Mesodermal cell (in vitro differentiated cells): ENCODE measurements at regions not wholly inside any gene's neighbourhood (a gene's known extent, or its start where the extent isn't known, plus 50 kb on each side); places are given as distances from the start of the nearest gene placed in this dataset.

ENCODE experiments used
- H3K27ac ChIP-seq: 2 replicates; pipeline ENCODE4 v1.7.0; 2013; ENCODE audit warnings: mild to moderate bottlenecking, low read depth, low read length, moderate library complexity; ENCODE audit not compliant: severe bottlenecking
- H3K36me3 ChIP-seq: 2 replicates; pipeline ENCODE4 v1.7.1; 2013; ENCODE audit warnings: mild to moderate bottlenecking, low read length, moderate library complexity; ENCODE audit not compliant: control insufficient read depth, insufficient read depth
- H3K4me1 ChIP-seq: one replicate; pipeline ENCODE4 v1.7.1; 2013; ENCODE audit warnings: mild to moderate bottlenecking, low read length; ENCODE audit not compliant: insufficient read depth, control insufficient read depth, poor library complexity, severe bottlenecking
- H3K4me3 ChIP-seq: 2 replicates; pipeline ENCODE4 v1.7.0; 2013; ENCODE audit warnings: low read length, control low read depth, mild to moderate bottlenecking; ENCODE audit not compliant: insufficient read depth, poor library complexity, severe bottlenecking; ENCODE audit errors: extremely low read depth
- H3K9me3 ChIP-seq: 2 replicates; pipeline ENCODE4 v1.7.1; 2013; ENCODE audit warnings: mild to moderate bottlenecking, low read length, moderate library complexity; ENCODE audit not compliant: control insufficient read depth
- WGBS, 2 experiments: methylation state at CpG; one replicate each; pipeline ENCODE4 v1.1.5; 2013; ENCODE audit warnings: missing lambda C conversion rate in 2 of 2; ENCODE audit not compliant: insufficient coverage in 2 of 2; 5-methylcytosine and 5-hydroxymethylcytosine counted together

GRCh38 chr13:57970404-57970803 lies 338.9 kb downstream of the PCDH17 start:
- H3K4me1 ChIP-seq, result no peaks in the 10 kb centered on the region
- H3K9me3 ChIP-seq, result peaks cover 4% of the 10 kb centered on the region
- H3K36me3 ChIP-seq, result no peaks in the 10 kb centered on the region
- no peak overlapping the region for H3K27ac ChIP-seq
- no peak overlapping the region for H3K4me3 ChIP-seq
- WGBS, 2 experiments, result 43% methylated on average over 1 of the region's 1 CpG; no CpG with 5 or more reads in 1 of the 2 experiments

DNA sequence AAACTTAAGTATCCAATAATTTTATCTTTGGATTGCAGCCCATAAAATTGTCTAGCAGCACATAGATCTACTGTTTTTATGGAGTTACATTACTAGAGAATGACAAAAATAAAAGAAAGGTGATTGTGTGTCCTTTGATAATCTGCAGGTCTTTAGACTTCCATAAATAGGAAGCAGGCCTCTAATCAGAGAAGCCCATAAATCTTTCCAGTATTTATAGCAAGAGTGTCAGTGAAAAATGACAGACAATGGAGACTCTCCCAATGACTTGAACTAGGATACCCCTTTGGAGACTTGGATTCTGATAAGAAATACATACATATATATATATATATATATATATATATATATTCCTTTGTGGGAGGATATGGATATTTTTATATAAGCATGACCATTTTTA lies 351.2 kb downstream of the PCDH17 start:
- Histone ChIP-seq H3K36me3 (no peaks in the 10 kb centered on the region), H3K9me3 (no peaks in the 10 kb centered on the region), H3K4me3 (no peak overlapping the region), H3K27ac (no peak overlapping the region), H3K4me1 (no peaks in the 10 kb centered on the region)

- Histone ChIP-seq H3K9me3 (no peaks in the 10 kb centered on the region), H3K36me3 (no peaks in the 10 kb centered on the region), H3K4me3 (no peak overlapping the region), H3K27ac (no peak overlapping the region), H3K4me1 (no peaks in the 10 kb centered on the region)
- WGBS, 2 experiments, result no CpG with 5 or more reads among the region's 2 CpGs
These were observed 356.7 kb downstream of the PCDH17 start for GRCh38 chr13:57988276-57988675.

GRCh38 chr13:57991041-57991440 lies 359.5 kb downstream of the PCDH17 start:
- WGBS, 2 experiments, result 94% methylated on average over 3 of the region's 5 CpGs; no CpG with 5 or more reads in 1 of the 2 experiments
- H3K4me1 ChIP-seq, result no peaks in the 10 kb centered on the region
- H3K9me3 ChIP-seq, result no peaks in the 10 kb centered on the region
- H3K36me3 ChIP-seq, result no peaks in the 10 kb centered on the region
- H3K4me3 ChIP-seq, result no peak overlapping the region
- H3K27ac ChIP-seq, result no peak overlapping the region

DNA sequence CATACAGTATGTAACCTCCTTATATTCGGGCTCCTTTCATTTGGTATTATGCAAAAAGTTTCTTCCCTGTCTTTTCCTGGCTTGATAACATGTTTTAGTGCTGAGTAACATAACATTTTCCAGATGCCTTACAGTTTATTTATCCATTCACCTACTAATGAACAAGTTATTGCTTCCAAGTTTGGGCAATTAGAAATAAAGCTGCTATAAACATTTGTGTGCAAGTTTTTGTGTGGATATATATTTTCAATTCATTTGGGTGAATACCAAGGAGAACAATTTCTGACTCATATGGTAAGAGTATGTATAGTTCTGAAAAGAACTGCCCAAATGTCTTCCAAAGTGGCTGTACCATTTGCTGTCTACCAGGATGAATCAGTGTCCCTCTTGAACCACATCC lies 360.9 kb downstream of the PCDH17 start:
- Histone ChIP-seq H3K4me1 (no peaks in the 10 kb centered on the region), H3K27ac (no peak overlapping the region), H3K9me3 (no peaks in the 10 kb centered on the region), H3K4me3 (no peak overlapping the region), H3K36me3 (no peaks in the 10 kb centered on the region)
- WGBS, 2 experiments, result no CpG with 5 or more reads among the region's 1 CpG

DNA sequence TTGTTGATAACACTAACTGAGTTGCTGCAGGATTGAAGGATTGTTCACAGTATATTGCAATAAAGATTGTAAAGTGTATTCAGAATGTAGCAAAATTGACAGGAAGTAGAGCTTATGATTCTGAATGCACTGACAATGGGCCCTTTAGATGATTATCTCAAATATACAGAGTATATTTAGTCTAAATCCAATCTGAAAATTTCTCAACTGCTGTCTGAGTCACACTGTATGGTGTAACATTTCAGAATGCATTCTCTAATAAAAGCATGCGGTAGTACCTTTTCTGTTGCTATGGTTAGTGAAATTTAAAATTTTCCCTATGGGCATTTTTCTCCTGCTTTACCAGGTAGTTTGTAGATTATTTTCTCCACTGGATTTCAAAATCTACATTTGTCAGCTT lies 365.2 kb downstream of the PCDH17 start:
- Histone ChIP-seq H3K36me3 (no peaks in the 10 kb centered on the region), H3K4me3 (no peak overlapping the region), H3K9me3 (no peaks in the 10 kb centered on the region), H3K4me1 (no peaks in the 10 kb centered on the region), H3K27ac (no peak overlapping the region)
- WGBS, 2 experiments, result no CpG with 5 or more reads among the region's 1 CpG

DNA sequence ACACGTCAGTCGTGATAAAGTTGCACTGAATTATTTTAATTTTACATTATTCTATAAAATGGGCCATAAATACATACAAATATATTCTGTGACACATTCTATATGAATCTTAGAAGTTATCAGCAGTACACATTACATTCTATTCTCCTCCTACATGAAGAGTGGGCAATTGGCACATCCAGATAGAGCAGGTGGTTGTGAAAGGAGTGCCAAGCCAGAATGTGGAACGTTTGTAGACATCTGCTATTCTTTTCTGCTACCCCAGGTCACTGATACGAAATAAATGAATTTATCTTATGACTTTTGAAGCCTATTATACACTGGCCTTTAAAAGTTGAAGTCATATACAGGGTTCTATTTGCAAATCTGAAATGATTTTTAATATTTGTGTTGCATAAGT lies 373.2 kb downstream of the PCDH17 start:
- Histone ChIP-seq H3K4me1 (no peaks in the 10 kb centered on the region), H3K4me3 (no peak overlapping the region), H3K9me3 (no peaks in the 10 kb centered on the region), H3K27ac (no peak overlapping the region), H3K36me3 (no peaks in the 10 kb centered on the region)
- no CpG with 5 or more reads among the region's 4 CpGs for WGBS, 2 experiments

GRCh38 chr13:58018020-58018419 lies 386.5 kb downstream of the PCDH17 start:
- WGBS, 2 experiments, result 70 to 94% methylated on average over 2 of the region's 4 CpGs
- Histone ChIP-seq H3K9me3 (no peaks in the 10 kb centered on the region), H3K27ac (no peak overlapping the region), H3K4me1 (no peaks in the 10 kb centered on the region), H3K36me3 (no peaks in the 10 kb centered on the region), H3K4me3 (no peak overlapping the region)

DNA sequence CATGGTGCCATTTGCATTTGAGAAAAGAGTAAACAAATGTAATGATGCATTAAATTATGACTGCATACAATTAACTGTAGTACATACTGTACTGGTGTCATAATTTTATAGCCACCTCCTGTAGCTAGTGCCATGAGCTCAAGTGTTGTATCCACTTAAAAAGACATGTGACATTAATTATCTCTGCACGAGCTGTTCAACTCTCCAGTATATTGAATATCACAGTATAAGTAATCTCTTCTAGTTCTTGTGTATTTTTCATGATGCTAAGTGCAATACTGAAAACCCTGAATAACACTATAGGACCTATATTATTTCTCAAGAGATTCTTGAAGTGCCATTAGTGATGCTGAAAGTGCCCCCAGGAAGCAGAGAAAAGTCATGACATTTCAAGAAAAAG lies 387.3 kb downstream of the PCDH17 start:
- Histone ChIP-seq H3K36me3 (no peaks in the 10 kb centered on the region), H3K27ac (no peak overlapping the region), H3K4me1 (no peaks in the 10 kb centered on the region), H3K9me3 (no peaks in the 10 kb centered on the region), H3K4me3 (no peak overlapping the region)
- no CpG with 5 or more reads among the region's 1 CpG for WGBS, 2 experiments

DNA sequence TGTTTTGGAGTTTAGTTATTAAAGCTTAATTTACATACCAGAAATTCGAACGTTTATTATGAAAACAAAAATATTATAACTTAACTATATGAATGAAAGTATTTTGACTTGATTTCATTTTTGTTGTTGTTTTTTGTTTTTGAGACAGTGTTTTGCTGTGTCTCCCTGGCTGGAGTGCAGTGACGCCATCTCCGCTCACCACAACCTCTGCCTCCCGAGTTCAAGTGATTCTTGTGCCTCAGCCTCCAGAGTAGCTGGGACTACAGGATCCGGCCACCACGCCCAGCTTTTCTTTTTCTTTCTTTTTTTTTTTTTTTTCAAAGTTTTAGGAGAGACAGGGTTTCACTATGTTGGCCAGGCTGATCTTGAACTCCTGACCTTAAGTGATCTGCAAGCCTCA lies 392.6 kb downstream of the PCDH17 start:
- no peak overlapping the region for H3K27ac ChIP-seq
- no peak overlapping the region for H3K4me3 ChIP-seq

DNA sequence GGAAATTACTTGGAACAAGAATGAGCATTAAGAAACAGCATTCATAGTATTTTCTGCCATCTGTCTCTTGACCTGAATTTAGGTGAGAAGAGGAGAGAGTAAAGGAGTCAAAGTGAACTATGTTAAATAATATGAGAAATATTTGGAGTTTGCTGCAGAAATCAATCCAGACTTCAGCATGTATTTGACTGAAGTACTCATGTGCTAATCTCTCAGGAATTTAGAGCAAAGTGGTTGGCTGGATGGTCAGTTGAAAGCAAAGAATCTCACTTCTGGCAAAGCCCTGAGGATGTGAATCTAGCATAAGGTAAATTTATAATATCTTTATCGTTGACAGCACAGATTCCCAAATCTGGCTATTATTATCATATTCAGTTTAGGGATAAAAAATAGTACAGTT lies 394.3 kb downstream of the PCDH17 start:
- peaks cover 4% of the 10 kb centered on the region for H3K4me1 ChIP-seq
- no peak overlapping the region for H3K27ac ChIP-seq
- no peaks in the 10 kb centered on the region for H3K36me3 ChIP-seq
- no peak overlapping the region for H3K4me3 ChIP-seq
- no peaks in the 10 kb centered on the region for H3K9me3 ChIP-seq
- WGBS, 2 experiments, result no CpG with 5 or more reads among the region's 1 CpG

More for the DNA sequence above, 392.6 kb downstream of the PCDH17 start:
- Histone ChIP-seq H3K9me3 (no peaks in the 10 kb centered on the region), H3K4me1 (peaks cover 4% of the 10 kb centered on the region), H3K36me3 (no peaks in the 10 kb centered on the region)
- WGBS, 2 experiments, result 86 to 100% methylated on average over 1 to 3 of the region's 7 CpGs
